ENCODE measurements at regions not wholly inside any gene's neighbourhood (a gene's known extent, or its start where the extent isn't known, plus 50 kb on each side); places are given as distances from the start of the nearest gene placed in this dataset.

DNA sequence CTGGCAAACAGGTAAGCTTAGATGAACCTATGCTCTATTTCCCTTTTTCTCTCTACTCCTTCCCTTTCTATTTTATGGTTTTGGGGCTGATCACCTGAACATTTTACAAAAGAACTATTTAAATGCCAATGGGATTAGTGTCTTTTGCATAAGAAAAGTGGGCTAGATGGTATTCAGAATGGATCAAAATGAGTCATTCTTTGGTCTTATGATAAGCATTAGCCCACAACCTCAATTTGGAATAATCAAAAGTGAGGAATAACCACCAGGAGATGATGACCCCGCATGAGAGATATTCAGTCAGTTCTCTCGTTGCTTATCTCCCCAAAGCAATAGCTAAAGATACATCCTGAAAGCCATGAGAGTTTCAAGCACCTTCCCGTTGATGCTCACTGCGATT is 399.0 kb upstream of the CADM1 start:
- TF ChIP-seq, protein P1, sequence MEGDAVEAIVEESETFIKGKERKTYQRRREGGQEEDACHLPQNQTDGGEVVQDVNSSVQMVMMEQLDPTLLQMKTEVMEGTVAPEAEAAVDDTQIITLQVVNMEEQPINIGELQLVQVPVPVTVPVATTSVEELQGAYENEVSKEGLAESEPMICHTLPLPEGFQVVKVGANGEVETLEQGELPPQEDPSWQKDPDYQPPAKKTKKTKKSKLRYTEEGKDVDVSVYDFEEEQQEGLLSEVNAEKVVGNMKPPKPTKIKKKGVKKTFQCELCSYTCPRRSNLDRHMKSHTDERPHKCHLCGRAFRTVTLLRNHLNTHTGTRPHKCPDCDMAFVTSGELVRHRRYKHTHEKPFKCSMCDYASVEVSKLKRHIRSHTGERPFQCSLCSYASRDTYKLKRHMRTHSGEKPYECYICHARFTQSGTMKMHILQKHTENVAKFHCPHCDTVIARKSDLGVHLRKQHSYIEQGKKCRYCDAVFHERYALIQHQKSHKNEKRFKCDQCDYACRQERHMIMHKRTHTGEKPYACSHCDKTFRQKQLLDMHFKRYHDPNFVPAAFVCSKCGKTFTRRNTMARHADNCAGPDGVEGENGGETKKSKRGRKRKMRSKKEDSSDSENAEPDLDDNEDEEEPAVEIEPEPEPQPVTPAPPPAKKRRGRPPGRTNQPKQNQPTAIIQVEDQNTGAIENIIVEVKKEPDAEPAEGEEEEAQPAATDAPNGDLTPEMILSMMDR (IDR thresholded peaks at IDR 0.05; ENCODE audit: borderline replicate concordance, control extremely low read depth, extremely low read depth, insufficient read depth, missing control alignments), result no peak
- in situ Hi-C loops (cut with MboI; ENCODE audit: low sequenced_read_pairs, unreplicated experiment), result loop anchor here (25.0 kb wide), 1 partner anchor 566 kb away; no protein-coding TSS in a partner anchor
- no peak for DNase-seq (ENCODE audit: low spot score)

DNA sequence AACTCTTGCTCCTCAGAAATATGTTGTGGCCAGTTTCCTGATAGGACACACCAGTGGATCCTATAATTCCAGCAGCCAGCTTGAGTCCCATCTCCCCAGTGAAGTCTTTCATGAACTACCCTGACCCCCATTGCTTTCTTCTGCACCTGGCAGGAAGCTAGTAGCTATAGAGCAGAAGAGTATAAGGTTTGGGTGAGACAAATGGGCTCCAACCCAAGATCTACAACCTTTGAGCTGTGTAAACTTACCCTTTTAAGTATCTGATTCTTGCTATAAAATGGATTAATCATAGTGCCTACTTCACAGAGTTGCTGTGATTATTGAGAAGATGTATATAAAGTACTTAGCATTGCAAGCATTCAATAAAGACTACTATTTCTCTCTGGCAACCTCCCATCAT is 396.9 kb upstream of the CADM1 start:
- no peak for DNase-seq (ENCODE audit: low spot score)
- TF ChIP-seq, protein P1 (IDR thresholded peaks at IDR 0.05; ENCODE audit: borderline replicate concordance, control extremely low read depth, extremely low read depth, insufficient read depth, missing control alignments), result no peak
- in situ Hi-C loops (cut with MboI; ENCODE audit: low sequenced_read_pairs, unreplicated experiment), result loop anchor here (25.0 kb wide), 1 partner anchor 564 kb away; no protein-coding TSS in a partner anchor

GRCh38 chr11:115900111-115900510 is 395.9 kb upstream of the CADM1 start:
- DNase-seq (ENCODE audit: low spot score), result no peak
- TF ChIP-seq, protein P1 (IDR thresholded peaks at IDR 0.05; ENCODE audit: borderline replicate concordance, control extremely low read depth, extremely low read depth, insufficient read depth, missing control alignments), result no peak
- in situ Hi-C loops (cut with MboI; ENCODE audit: low sequenced_read_pairs, unreplicated experiment), result loop anchor here (25.0 kb wide), 1 partner anchor 563 kb away; no protein-coding TSS in a partner anchor

- in situ Hi-C loops (cut with MboI; ENCODE audit: low sequenced_read_pairs, unreplicated experiment), result no loop called here
- no peak for DNase-seq (ENCODE audit: low spot score)
- TF ChIP-seq, protein P1 (IDR thresholded peaks at IDR 0.05; ENCODE audit: borderline replicate concordance, control extremely low read depth, extremely low read depth, insufficient read depth, missing control alignments), result no peak
Observed at GRCh38 chr11:115897707-115898106, 393.5 kb upstream of the CADM1 start.

- TF ChIP-seq, protein P1 (IDR thresholded peaks at IDR 0.05; ENCODE audit: borderline replicate concordance, control extremely low read depth, extremely low read depth, insufficient read depth, missing control alignments), result no peak
- in situ Hi-C loops (cut with MboI; ENCODE audit: low sequenced_read_pairs, unreplicated experiment), result no loop called here
- DNase-seq (ENCODE audit: low spot score), result no peak
Observed at GRCh38 chr11:115896084-115896483, 391.9 kb upstream of the CADM1 start.

DNA sequence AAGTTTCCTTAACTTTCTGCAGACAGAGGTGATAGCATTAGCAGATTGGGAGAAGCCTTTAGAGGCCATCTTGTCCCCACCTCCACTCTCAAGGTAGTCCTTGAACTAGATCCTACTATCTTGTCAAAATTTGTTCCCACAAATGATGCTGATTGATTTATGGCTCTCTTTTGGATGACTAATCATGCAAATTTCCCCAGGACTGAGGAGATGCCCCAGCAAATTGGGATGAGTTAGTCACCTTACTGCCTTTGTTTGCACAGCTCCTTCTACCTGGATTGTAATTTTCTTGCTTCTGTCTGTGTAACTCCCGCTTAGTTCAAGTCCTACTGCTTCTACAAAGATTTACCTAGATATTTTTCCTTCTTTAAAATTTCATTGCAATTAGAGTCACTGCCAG is 391.4 kb upstream of the CADM1 start:
- DNase-seq (ENCODE audit: low spot score), result no peak
- TF ChIP-seq, protein P1 (IDR thresholded peaks at IDR 0.05; ENCODE audit: borderline replicate concordance, control extremely low read depth, extremely low read depth, insufficient read depth, missing control alignments), result no peak
- in situ Hi-C loops (cut with MboI; ENCODE audit: low sequenced_read_pairs, unreplicated experiment), result no loop called here

GRCh38 chr11:115894176-115894575 is 390.0 kb upstream of the CADM1 start:
- DNase-seq (ENCODE audit: low spot score), result no peak
- in situ Hi-C loops (cut with MboI; ENCODE audit: low sequenced_read_pairs, unreplicated experiment), result no loop called here

More at GRCh38 chr11:115894176-115894575, 390.0 kb upstream of the CADM1 start:
- TF ChIP-seq, protein P1 (IDR thresholded peaks at IDR 0.05; ENCODE audit: borderline replicate concordance, control extremely low read depth, extremely low read depth, insufficient read depth, missing control alignments), result no peak

Data from GM13976 (cell line).